GM19372 (cell line): ENCODE measurements at regions not wholly inside any gene's neighbourhood (a gene's known extent, or its start where the extent isn't known, plus 50 kb on each side); places are given as distances from the start of the nearest gene placed in this dataset.
"Not testable (repeated sequence)": the region's sequence is repeated elsewhere in the genome, so short reads cannot be mapped to it uniquely, and the experiment has no call there.

Experiments used
- ATAC-seq: cut with Tn5 transposase; IDR thresholded peaks from one replicate; pipeline ENCODE4 v1.9.1; 2021; ENCODE audit warnings: mild to moderate bottlenecking, low read depth, moderate library complexity; ENCODE audit not compliant: unreplicated experiment

DNA sequence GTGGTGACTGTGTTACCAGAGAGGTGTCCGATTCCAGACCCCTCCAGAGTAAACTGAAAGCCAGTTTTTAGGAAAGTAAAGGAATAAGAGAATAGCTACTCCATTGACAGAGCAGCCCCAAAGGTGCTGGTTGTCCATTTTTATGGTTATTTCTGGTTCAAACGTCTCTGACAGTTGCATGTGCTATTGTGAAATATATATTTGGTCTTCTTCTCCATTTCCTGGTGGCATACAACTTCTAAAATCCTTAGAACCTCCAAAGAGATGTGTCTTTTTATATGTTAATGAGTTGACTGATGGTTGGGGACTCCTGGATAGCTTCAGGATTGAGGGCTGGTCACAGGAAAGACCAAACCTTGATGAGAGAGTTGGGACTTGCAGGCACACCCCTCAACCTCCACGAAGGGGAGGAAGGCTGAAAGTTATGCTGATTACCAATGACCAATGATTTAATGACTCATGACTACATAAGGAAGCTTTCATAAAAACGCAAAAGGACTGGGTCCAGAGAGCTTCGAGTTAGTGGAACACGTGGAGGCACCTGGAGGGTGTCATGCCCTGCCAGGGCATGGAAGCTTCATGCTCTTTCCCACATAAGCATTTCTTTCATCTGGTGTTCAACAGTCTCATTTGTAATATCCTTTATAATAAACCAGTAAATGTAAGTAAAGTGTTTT, 100.7 kb downstream of the SLC16A1 start:
- ATAC-seq = no peak

GRCh38 chr1:112854368-112854984, 101.5 kb downstream of the SLC16A1 start:
- not testable (repeated sequence) for ATAC-seq

DNA sequence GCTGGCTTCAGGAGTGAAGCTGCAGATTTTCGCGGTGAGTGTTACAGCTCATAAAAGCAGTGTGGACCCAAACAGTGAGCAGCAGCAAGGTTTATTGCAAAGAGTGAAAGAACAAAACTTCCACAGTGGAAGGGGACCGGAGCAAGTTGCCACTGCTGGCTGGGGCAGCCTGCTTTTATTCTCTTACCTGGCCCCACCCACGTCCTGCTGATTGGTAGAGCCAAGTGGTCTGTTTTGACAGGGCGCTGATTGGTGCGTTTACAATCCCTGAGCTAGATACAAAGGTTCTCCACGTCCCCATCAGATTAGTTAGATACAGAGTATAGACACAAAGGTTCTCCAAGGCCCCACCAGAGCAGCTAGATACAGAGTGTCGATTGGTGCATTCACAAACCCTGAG, 102.1 kb downstream of the SLC16A1 start:
- not testable (repeated sequence) for ATAC-seq

DNA sequence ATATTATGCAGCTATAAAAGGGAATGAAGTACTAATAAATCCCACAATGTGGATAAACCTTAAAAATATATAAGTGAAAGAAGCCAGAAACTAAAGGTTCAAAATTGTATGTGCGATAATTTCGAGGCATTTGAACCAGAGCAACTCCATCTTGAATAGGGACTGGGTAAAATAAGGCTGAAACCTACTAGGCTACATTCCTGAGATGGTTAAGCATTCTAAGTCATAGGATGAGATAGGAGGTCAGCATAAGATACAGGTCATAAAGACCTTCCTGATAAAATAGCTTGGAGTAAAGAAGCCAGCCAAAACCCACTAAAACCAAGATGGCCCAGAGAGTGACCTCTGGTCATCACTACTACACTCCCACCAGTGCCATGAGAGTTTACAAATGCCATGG, 103.1 kb downstream of the SLC16A1 start:
- ATAC-seq = no peak

DNA sequence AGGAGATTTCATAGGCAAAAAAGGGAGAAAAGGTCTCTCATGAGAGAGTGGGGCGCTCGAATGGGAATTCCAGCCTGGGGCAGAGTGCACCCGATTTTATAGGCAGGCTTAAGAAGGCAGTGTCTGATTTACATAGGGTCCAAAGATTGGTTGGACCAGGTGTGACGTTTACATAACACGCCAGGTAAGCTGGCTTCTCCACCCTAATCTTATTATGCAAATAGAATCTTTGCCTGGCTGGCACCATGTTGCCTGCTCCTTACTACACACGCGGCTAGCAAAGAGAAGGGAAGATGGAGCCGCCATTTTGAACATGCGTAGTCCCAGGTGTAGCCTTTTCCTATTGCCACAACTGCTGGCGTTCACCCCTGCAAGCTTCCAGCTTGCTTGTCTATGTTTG, 103.7 kb downstream of the SLC16A1 start:
- no peak for ATAC-seq

- no peak for ATAC-seq
These were observed 105.8 kb downstream of the SLC16A1 start for GRCh38 chr1:112850034-112850757.

DNA sequence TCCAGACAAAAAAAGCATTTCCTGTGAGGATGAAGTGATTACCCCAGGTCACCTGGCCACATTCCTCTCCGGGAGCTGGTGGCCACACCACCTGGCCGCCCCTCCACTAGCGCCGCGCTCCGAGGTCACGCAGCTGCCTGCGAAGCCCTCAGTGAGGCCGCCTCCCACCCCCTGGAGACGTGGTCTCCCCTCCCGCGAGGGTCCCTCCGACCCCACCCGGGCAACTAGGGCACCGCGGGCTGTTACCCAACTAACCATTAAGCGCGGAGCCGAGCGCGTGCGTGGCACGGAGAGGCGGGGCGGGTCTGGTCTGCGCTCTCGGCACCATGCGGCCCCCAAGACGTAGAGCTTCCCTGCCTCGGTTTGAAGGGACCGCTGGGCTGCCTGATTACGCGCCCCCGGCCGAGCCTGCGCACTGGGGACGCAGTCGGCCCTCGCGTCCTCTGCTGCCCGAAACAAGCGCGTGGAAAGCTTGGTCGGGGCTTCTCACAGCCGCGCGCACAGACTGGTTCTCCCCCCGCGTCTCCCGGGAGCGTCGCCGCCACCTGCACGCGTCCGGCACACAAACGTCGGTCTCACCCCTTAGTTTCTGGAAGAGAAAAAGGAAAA, 106.5 kb downstream of the SLC16A1 start:
- ATAC-seq = no peak

DNA sequence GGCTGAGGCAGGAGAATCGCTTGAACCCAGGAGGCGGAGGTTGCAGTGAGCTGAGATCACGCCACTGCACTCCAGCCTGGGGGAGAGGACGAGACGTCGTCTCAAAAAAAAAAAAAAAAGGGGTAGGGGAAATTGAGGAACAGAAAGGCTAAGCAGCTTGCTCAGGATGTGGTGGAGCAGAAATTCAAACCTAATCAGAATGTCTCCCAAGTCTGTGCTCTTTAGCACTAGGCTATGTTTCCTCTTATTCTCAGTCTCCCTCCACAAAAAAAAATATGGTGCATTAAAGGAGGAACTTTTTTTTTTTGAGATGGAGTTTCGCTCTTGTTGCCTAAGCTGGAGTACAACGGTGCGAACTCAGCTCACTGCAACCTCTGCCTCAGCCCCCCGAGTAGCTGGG, 114.2 kb downstream of the SLC16A1 start:
- ATAC-seq = no peak

DNA sequence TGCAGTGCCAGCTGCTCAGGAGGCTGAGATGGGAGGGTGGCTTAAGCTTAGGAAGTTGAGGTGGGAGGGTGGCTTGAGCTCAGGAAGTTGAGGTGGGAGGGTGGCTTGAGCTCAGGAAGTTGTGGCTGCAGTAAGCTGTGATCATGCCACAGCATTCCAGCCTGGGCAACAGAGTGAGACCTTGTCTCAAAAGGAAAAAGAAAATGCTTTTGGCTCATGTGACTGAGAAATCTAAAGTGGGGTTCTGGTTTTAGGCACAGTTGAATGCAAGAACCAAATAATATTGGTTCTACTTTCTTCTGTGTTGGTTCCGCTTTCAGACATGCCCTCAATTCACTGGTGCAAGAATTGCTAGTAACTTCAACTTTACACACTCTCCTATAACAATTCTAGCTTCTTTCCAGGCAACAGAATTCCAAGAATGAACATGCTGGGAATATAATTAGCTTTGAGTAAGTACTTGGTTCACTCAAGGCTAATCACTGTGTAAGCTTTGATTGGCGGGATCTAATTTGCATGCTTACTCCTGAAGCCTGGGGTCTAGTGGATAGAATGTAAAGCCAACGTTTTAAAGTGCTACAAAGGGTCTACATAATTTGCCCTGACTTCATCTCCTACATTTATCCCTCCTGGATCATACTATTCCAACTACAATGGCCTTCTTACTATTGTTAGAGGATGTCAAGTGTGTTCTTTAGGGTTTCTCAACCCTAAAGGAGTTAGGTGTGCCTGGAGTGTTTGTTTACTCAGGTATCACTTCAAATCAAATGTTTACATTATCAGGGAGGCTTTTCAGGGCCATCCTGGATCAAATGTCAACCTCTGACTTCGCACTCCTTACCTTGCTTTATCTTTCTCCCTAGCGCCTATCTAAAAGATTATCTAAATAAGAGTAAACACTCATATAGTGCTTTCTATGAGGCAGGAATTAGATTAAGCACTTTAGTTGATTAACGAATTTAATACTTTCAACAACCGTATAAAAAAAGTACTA, 115.1 kb downstream of the SLC16A1 start:
- ATAC-seq = no peak

GRCh38 chr1:112836642-112837041, 119.4 kb downstream of the SLC16A1 start:
- no peak for ATAC-seq

GRCh38 chr1:112833806-112834205, 118.7 kb upstream of the PPM1J start:
- ATAC-seq = no peak

GRCh38 chr1:112832259-112832658, 117.1 kb upstream of the PPM1J start:
- not testable (repeated sequence) for ATAC-seq

DNA sequence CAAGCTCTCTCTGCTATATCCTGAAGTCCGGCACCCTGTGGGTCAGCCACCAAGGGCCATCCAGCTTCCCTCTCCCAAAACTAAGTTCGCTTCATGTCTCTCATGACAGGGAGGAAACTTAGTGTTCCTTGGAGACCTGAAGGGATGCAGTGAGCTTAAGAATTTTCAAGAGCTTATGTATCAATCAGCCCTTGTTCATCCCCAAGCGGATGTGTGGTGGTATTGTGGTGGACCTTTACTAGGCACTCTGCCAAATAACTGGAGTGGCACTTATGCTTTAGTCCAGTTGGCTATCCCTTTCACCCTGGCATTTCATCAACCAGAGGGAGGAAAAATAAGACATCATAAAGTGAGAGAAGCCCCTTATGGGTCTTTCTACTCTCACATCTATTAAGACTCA, 114.6 kb upstream of the PPM1J start:
- not testable (repeated sequence) for ATAC-seq

- ATAC-seq = no peak
These were observed 113.6 kb upstream of the PPM1J start for GRCh38 chr1:112828716-112829115.

DNA sequence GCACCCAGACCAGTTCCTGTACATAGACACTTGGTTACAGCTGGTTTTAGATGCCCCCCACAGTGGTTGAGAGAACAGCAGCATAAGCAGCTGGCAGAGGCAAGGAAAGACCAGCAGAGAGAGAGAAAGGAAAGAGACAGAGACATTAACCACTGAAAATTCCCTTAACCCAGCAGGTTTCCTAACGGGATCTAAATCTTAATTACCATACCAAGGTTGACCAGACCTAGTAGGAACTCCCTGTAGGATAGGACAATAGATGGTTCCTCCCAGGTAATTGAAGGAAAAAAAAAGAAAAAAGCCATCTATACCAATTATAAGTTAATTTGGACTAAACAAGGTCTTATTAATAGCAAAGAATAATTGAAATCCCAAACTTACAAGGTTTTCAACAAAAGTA, 112.3 kb upstream of the PPM1J start:
- not testable (repeated sequence) for ATAC-seq

DNA sequence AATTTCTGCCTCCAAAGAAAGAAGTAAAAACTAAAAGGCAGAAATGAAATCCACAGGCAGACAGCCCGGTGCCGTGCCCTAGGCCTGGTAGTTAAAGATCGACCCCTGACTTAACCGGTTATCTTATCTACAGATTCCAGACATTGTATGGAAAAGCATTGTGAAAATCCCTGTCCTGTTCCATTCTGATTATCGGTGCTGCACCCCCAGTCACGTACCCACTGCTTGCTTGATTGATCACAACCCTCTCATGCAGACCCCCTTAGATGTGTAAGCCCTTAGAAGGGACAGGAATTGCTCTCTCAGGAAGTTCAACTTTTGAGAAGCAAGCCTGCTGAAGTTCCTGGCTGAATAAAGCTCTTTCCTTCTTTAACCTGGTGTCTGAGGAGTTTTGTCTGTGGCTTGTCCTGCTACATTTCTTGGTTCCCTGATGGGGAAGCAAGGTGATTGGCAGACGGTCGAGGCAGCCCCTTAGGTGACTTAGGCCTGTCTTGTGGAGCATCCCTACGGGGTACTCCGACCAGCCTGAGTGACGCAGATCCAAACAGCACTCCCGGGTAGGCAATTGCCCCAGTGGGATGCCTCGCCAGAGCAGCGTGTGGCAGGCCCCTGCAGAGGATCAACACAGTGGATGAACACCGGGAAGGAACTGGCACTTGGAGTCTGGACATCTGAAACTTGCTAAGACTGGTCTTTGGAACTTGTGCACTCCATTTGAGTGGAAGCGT, 111.2 kb upstream of the PPM1J start:
- no peak for ATAC-seq

GRCh38 chr1:112825563-112826216, 110.6 kb upstream of the PPM1J start:
- not testable (repeated sequence) for ATAC-seq

DNA sequence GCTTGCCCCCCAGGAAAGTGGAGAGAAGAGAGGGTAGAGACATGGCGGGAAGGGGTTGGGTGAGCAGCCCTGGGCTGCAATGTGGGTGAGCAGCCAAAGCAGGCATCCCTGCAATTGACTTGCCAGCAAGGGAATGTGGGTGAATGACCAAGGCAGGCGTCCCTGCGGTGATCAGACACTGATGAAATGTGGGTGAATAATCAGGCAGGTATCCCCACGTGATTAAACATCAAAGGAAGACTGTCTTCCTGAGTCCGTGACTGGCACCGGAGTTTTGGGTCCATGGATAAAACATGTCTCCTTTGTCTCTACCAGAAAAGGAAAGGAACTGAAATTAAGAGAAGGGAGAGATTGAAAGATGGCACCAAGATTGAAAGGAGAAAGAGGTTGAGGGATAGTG, 109.9 kb upstream of the PPM1J start:
- ATAC-seq = not testable (repeated sequence)
